Hypothalamus (tissue), 51 donors: ENCODE measurements at regions not wholly inside any gene's neighbourhood (a gene's known extent, or its start where the extent isn't known, plus 50 kb on each side); places are given as distances from the start of the nearest gene placed in this dataset.
"Not testable (repeated sequence)": the region's sequence is repeated elsewhere in the genome, so short reads cannot be mapped to it uniquely, and the experiment has no call there.

Experiments
- DNase-seq, 51 donors: peaks; one replicate each; lab custom pipeline; 2025; lab: John Stamatoyannopoulos, UW

DNA sequence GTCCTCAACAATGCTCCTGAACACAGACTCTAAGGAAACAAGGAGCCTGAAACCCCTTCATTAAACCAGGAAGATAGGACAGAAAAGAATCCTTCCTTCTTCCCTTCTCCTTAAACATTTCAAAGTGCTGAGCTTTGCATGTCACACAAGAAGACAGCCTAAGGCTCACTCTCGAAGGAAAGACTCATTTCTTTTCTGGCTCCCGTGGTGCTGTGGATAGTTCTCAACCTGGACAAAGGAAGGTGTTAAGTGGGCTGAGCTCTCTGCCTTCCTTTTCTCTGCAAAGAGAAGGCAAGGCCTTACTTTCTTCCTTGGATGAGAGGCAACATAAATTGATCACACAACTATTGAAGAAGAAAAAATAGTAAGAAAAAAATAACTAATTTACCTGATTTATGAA, 452.4 kb upstream of the DDI1 start:
- DNase-seq: no peak

DNA sequence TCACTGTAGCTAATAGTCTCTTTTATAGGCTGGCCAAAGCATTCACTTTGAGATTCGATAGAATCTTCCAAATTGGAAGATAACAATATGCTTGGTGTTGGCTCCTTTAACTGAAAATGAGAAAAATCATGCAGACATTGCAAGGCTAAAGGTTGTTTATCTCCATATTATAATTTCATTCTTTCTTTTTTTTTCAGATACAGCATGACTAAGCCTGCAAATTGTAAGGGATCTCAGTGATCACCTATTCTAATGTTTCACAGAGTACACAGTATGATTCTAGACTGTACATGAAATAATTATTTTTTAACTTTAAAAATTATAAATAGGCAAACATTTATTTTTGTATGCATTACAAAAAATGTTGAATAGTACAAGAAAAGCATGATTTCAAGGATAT, 451.7 kb upstream of the DDI1 start:
- no peak for DNase-seq

DNA sequence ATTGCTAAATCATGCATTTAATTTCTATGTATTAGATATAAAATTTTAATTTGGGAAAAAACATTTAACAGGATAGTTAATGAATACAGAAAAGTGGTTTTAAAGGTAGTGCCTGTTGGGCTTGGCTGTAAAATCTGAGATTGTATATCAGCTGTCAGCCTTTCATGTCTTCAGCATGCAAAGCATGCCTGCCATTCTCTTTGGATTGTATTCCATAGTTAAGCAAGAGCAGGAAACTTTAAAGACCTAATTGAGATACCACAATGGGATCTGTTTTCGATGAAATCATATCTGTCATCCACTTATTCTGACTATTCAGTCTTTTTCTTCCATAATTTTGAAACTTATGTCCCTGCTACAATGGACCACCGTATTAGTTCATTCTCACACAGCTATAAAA, 451.0 kb upstream of the DDI1 start:
- no peak for DNase-seq

DNA sequence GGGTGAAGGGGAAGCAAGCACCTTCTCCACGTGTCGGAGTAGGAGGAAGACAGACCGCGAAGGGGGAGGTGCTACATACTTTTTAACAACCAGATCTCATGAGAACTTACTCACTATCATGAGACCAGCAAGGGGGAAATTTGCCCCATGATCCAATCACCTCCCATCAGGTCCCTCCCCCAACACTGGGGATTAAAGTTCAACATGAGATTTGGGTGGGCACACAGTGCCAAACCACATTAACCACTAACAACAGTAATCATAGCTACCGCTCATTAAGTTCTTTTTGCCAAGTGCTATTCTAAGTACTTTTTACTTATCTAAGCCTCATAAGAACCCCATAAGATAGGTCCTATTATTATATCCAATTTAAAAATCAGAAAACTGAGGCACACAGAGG, 450.5 kb upstream of the DDI1 start:
- DNase-seq: no peak

DNA sequence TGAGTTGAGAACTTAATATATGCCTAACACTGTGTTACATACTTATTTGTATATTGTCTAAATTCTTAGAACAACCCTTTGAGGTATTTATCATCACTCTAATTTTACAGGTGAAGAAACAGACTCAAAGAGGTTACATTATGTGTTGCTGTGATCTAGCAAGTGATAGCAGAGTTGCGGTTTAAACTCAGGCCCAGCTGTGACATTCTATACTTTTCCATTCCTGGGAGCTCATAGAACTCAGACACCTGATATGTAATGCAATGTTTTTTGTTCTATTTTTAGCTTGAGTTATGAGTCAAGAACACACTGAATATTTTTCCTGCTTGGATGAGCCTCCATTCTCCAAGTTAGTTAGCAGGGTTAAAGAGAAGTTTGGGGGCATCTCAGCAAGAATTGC, 449.7 kb upstream of the DDI1 start:
- no peak for DNase-seq

DNA sequence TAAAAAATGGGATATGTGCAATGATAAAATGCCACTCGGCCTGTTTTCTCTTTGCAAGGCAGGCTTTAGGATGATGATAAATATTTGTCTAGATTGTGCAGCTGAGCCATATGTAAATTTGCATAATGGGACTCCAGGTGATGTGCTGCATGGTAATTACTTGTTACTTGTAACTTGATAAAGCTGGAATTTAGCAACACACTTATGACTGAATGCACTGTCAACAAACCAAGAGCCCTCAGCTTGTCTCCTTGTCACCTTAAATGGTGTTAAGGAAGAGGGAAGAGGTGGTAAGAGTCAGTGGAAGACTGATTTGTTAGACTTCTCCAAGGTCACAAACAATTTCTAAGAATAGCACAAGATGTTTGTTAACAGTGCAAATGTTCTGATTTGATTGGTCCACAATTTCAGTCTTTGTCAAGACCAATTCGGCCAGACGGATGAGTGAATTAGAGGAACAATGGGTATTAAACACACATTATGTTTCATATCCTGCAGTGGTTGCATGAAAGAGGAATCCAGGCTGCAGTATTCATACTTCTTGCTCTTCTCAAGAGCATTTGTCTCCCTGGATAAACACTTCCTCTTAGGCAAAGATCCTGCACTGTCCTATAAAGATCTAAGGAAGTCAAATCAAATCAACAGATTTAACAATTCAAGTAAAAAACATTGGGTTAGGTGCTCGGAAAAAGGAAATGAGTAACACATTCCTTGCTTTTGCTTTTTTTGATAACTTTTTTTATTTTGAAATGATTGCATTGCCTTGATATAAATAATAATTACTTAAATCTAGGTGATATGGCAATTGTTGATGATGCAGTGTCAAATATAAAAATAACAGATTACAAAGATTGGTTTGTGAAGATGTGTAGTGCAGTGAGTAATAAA, 448.3 kb upstream of the DDI1 start:
- no peak for DNase-seq

DNA sequence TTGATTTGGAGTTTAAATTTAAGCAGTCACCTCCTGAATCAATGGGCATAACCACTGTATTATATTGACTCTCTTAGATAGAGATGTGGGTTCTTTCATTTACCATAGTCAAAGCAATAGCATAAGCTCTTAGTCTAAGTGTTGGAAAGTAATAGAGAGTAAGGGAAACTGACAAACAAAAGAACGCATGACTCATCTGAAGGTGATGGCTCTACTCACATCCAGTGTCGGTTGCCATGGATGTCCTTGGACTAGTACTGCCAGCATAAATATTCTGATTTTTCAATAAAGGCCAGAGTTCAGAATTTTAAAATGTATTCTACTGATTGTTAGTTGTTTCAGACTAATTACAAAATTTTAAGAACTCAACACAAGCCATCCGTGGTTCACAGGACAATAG, 444.9 kb upstream of the DDI1 start:
- DNase-seq: no peak

DNA sequence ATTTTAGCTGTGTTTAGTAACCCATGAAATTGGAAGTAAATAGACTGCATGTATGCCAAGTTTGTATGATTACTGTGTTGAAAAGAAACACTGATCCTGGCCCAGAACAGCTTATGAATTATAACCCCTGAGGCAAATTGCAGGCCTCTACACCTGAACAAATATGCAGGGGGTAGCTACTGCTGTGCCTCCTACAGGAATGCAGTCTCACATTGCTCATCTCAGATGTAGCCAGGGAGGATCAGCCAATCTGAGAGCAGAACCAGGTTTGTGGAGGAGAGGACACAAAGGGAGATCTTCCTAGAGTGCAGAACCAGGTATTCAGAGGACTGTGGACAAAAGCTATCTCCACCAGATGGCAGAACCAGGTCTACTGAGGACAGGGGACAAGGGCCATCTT, 442.2 kb upstream of the DDI1 start:
- no peak for DNase-seq

DNA sequence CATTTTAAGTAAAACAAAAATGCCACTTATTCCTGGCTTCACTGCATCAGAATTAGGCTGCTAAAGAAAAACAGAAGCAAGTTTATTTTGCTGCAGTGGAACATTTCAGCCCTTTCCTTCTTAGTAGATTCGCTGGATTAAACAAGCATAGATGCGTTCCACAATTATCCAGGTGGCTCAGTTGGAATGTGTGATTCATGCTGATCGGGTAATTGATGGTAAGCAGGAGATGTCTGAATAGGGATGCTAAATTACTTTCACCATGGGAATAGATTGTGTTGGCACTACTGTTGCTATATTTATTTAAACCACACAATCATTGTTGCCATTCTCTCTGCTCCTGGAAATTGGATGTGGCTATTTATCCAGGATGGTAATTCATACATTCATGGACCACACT, 440.1 kb upstream of the DDI1 start:
- no peak for DNase-seq

DNA sequence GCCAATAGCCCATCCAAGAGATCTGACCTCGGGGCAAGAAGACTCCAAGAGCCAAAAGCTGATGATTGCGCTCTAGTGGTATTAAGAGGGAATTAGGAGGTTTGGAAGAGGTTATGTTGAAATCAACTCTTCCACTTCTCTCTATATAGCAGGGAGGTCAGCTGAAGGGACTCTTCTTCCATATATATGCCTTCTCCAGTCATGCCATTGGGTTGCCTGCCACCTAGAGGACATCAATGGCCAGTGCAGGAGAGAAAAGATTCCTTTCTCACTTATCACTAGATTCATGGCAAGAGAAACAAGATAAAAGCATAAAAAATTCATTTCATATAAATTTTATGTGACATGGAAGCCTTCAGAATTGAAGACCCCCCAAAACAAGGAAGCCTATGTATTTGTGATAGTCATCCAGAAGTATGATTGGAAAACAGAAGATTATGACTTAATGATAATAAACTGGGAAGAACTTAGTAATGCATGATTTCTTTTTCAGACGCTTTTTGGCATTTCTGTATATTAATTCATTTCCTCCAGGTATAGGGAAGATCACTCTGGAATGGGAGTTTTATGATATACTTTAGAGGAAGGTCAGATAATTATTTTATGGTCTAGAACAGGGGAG, 435.1 kb upstream of the DDI1 start:
- DNase-seq: peak in 12 of 51 donors; percentile 1 to 29 (median 14)

DNA sequence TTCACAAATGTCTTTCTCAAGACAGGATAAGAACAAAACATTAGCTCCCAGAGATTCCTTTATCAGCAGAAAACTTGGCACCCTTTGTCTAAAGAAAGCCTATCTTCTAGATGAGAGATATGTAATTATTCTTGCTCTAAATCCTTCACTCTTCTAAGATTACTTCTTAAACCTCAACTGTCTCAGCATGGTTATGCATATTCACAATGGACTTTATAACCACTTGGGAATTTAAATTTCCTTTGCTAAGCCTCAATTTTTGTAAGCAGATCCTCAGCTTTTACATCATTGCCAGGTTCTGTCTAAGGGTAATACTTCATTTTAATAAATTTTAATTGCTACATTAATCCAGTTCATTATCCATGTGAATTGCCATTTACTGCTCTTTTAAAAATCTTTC, 433.6 kb upstream of the DDI1 start:
- DNase-seq: no peak

DNA sequence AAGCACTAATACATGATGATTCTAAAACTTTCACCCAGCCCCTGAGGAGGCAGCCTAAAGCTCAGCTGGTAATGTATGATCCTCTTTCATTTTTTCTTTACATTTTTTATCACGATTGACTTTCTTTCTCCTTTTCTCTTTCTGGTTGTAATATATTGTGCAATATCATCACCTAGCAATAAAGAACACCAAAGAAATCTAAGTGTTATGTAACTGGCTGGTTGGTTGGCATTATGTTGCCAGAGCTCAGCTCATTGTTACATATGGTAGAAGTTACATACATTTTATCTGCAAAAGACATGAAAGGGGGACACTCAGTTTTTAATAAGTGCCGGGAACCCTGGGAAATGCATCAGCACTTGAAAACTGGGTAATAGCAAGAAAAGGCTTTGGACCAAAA, 432.1 kb upstream of the DDI1 start:
- no peak for DNase-seq

DNA sequence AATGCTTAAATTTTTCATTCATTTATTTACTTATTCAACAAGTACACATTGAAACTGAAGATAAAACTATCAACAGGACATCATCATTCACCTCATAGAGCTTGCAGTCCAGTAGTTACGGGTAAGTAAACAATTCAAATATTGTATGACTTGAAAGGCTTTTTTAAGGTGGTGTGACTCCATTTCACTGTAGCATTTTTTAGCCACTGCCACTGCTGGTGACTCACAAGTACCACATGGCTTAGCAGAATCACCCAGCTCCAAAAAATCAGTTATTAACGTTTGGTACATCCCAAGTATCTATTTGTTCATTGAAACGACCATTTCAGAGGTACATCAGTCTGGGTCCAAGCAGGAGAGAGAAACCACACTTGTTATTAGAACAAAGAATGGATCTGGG, 427.9 kb upstream of the DDI1 start:
- DNase-seq: no peak

DNA sequence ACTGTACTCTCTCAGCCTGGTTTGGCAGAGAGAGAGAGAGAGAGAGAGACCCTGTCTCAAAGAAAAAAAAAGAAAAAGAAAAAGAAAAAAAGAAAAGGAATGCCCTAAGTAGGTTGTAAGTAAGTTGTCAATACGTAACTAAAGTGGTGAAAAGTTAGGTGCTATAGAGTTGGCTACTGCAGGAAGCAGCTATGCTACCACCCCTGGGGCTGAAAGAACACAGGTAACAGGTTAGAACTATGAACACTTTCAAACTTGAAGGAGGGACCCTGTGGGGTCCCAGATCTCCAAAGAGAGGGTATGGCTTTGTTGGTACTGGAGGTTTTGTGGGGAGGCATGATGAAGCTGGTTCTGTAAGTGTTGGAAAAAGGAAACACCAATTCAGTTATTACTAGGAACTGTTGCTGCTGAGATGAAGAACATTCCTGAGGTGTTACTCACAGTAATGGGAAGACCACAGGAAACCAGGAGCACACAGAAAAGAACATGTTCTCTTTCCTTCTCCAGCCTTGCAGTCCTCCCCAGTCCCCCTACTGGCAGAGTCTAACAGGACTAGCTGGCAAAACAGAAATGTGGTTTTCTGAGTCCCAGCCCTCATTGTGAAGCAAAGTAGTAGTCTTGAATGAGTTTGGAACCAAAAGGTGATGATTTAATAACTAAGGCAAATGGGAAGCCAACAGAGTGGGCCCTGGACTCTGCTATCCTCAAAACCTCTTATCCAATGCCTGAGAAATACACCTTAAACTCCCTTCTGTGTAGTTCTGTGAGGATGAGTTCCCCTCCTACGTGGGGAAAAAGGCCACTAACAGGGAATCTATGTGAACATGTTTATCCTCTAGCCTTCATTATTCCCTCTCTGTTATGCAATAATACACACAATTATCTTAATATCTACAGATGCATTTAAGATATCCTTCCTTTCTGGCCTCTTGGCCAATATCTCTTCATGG, 427.0 kb upstream of the DDI1 start:
- DNase-seq: no peak

DNA sequence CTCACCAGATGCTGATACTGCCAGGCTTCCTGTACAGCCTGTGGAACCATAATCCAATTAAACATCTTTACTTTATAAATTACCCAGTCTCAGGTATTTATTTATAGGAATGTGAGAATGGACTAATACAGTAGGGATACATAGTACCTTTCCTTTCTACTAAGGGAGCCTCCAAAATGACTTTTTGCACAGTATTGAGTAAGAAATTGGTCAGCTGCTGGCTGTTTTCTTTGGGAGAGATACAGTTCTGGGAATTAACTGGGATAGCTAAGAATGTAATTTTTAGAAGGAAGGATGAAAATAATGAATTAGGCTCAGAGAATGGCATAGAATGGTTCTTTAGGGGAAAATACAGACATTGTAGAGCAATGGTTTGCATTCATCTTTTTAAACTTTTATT, 426.0 kb upstream of the DDI1 start:
- no peak for DNase-seq

DNA sequence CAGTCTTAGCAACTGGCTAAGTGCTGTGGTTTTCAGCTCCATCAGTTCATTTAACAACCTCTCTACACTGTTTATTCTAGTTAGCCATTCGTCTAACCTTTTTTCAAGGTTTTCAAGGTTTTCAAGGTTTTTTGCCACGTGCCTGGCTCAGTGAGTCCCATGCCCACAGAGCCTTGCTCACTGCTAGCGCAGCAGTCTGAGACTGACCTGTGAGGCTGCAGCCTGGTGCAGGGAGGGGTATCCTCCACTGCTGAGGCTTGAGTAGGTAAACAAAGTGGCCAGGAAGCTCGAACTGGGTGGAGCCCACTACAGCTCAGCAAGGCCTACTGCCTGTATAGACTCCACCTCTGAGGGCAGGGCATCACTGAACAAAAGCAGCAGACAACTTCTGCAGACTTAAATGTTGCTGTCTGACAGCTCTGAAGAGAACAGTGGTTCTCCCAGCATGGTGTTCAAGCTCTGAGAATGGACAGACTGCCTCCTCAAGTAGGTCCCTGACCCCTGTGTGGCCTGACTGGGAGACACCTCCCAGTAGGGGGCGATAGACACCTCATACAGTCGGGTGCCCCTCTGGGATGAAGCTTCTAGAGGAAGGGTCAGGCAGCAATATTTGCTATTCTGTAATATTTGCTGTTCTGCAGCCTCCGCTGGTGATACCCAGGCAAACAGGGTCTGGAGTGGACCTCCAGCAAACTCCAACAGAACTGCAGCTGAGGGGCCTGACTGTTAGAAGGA, 424.7 kb upstream of the DDI1 start:
- not testable (repeated sequence) for DNase-seq

DNA sequence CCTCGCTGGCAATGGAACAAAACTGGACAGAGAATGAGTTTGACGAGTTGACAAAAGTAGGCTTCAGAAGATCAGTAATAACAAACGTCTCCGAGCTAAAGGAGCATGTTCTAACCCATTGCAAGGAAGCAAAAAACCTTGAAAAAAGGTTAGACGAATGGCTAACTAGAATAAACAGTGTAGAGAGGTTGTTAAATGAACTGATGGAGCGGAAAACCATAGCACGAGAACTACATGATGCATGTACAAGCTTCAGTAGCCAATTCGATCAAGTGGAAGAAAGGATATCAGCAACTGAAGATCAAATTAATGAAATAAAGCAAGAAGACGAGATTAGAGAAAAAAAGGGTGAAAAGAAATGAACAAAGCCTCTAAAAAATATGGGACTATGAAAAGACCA, 424.0 kb upstream of the DDI1 start:
- not testable (repeated sequence) for DNase-seq

DNA sequence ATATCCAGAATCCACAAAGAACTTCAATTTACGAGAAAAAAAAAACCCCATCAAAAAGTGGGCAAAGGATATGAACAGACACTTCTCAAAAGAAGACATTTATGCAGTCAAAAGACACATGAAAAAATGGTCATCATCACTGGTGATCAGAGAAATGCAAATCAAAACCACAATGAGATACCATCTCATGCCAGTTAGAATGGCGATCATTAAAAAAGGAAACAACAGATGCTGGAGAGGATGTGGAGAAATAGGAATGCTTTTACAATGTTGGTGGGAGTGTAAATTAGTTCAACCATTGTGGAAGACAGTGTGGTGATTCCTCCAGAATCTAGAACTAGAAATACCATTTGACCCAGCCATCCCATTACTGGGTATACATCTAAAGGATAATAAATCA, 419.9 kb upstream of the DDI1 start:
- not testable (repeated sequence) for DNase-seq

DNA sequence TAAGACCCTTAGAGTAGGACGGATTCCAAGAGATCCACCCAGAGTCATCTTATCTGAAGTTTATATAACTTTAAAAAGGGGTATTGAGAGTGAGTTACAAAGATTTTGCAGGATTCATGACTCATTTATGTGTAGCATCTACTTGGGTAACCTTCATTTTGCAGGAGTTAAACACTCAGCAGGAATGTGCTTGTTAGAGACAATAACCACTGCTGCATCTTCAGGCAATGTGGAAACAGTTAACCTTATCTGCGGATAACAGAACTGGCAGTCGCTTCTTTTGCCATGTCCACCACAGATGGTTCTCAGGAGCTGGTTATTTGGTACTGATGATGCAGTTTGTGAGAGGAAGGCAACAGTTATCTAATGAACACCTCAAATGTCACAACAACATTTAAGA, 417.9 kb upstream of the DDI1 start:
- no peak for DNase-seq

DNA sequence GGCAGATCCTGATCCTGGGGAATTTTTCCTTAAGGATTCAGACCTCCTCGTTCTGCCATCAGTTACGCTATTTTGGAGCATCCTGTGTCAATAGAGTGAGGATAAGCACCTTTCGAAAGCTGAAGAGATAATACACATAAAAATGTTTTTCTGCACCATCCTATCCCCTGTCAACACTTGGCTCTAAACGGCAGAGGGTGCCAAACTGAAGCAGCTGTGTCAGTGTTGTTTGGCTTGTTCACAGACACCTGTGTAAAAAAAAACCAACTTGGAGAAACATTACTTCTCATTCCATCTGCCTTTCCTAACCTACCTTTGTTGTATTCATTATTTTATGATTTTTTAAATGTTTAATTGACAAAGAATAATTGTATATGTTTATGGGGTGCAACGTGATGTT, 417.0 kb upstream of the DDI1 start:
- DNase-seq: peak in 1 of 51 donors; percentile 1

DNA sequence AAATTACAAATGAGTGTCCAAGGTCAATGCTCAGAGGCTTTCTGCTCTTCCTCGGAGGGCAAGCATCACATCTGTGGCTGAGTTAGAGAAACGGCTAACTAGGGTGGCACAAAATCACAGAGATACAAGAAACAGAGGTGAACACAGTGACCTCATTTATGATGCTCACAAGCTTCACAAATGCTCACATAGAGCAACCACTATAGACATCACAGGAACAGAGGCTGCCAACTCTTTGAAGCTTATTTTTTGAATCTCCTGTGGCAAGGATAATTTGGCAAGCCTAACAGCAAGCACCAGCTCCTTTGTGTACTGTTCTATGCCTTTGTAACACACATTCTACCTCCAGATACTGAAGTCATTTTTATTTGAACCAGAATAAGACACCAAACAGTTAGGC, 416.5 kb upstream of the DDI1 start:
- no peak for DNase-seq
